ENCODE measurements at regions not wholly inside any gene's neighbourhood (a gene's known extent, or its start where the extent isn't known, plus 50 kb on each side); places are given as distances from the start of the nearest gene placed in this dataset.
A peak's percentile ranks its signal among the peaks of the same experiment; 100 is the strongest.

GRCh38 chr6:167499161-167499660 lies 174.3 kb downstream of the TTLL2 start (continued):
- TF ChIP-seq NFRKB (IDR thresholded peaks at IDR 0.05) (no peak), TGIF2 (CRISPR knock-in tag; IDR thresholded peaks at IDR 0.05) (peak; percentile 53; the same call in 1 of the 2 replicates), HDAC1 (CRISPR knock-in tag; IDR thresholded peaks at IDR 0.05) (peak; percentile 41), ZNF766 (CRISPR knock-in tag; IDR thresholded peaks at IDR 0.05; ENCODE audit: borderline replicate concordance) (no peak), ZFX (CRISPR knock-in tag; IDR thresholded peaks at IDR 0.05; ENCODE audit: low read depth) (0 out of 2 replicates have a peak, but pooled peaks have one; percentile 46), TAF15 (IDR thresholded peaks at IDR 0.05; ENCODE audit: low read depth, low read length, poor library complexity, severe bottlenecking) (no peak), RAD51 (IDR thresholded peaks at IDR 0.05; ENCODE audit: borderline replicate concordance) (no peak), TFE3 (CRISPR knock-in tag; IDR thresholded peaks at IDR 0.05) (no peak), MYPOP (CRISPR knock-in tag; IDR thresholded peaks at IDR 0.05) (no peak), CREB1 (IDR thresholded peaks at IDR 0.05) (peak; percentile 43; the same call in 1 of the 2 replicates), CREB1 (CRISPR knock-in tag; IDR thresholded peaks at IDR 0.05) (no peak), CENPX (CRISPR knock-in tag; IDR thresholded peaks at IDR 0.05) (no peak), ZBTB25 (CRISPR knock-in tag; IDR thresholded peaks at IDR 0.05) (no peak), SKIL (CRISPR knock-in tag; IDR thresholded peaks at IDR 0.05; ENCODE audit: borderline replicate concordance) (no peak), ZBTB10 (CRISPR knock-in tag; IDR thresholded peaks at IDR 0.05; ENCODE audit: borderline replicate concordance) (no peak), IRF2 (CRISPR knock-in tag; IDR thresholded peaks at IDR 0.05) (no peak; the same call in 1 of the 2 replicates), ZNF878 (CRISPR knock-in tag; IDR thresholded peaks at IDR 0.05) (no peak), HCFC1 (IDR thresholded peaks at IDR 0.05; ENCODE audit: low read depth, low read length) (no peak), SSRP1 (CRISPR knock-in tag; IDR thresholded peaks at IDR 0.05) (peak; percentile 79; the same call in 1 of the 2 replicates), ZSCAN30 (CRISPR knock-in tag; IDR thresholded peaks at IDR 0.05) (no peak), KLF12 (CRISPR knock-in tag; IDR thresholded peaks at IDR 0.05; ENCODE audit: borderline replicate concordance) (0 out of 2 replicates have a peak, but pooled peaks have one; percentile 28), RARA (CRISPR knock-in tag; IDR thresholded peaks at IDR 0.05) (peak; percentile 49), ZNF552 (CRISPR knock-in tag; IDR thresholded peaks at IDR 0.05; ENCODE audit: borderline replicate concordance) (no peak)
